GM23248 (cell line): ENCODE measurements at regions not wholly inside any gene's neighbourhood (a gene's known extent, or its start where the extent isn't known, plus 50 kb on each side); places are given as distances from the start of the nearest gene placed in this dataset.
"Not testable (repeated sequence)": the region's sequence is repeated elsewhere in the genome, so short reads cannot be mapped to it uniquely, and the experiment has no call there.

Experiments used
- EZH2 ChIP-seq: fragments of 200-600 bp; sonication (generic); IDR thresholded peaks from 2 replicates; pipeline ENCODE4 v1.6.1; 2018; ENCODE audit warnings: antibody characterized with exemption, mild to moderate bottlenecking; ENCODE audit not compliant: insufficient read depth, poor library complexity, severe bottlenecking
- EZH2phosphoT487 ChIP-seq: fragments of 200-600 bp; sonication (generic); IDR thresholded peaks from 2 replicates; pipeline ENCODE4 v1.6.1; 2018; ENCODE audit warnings: antibody characterized with exemption, moderate library complexity, mild to moderate bottlenecking, low read depth; ENCODE audit not compliant: insufficient read depth

DNA sequence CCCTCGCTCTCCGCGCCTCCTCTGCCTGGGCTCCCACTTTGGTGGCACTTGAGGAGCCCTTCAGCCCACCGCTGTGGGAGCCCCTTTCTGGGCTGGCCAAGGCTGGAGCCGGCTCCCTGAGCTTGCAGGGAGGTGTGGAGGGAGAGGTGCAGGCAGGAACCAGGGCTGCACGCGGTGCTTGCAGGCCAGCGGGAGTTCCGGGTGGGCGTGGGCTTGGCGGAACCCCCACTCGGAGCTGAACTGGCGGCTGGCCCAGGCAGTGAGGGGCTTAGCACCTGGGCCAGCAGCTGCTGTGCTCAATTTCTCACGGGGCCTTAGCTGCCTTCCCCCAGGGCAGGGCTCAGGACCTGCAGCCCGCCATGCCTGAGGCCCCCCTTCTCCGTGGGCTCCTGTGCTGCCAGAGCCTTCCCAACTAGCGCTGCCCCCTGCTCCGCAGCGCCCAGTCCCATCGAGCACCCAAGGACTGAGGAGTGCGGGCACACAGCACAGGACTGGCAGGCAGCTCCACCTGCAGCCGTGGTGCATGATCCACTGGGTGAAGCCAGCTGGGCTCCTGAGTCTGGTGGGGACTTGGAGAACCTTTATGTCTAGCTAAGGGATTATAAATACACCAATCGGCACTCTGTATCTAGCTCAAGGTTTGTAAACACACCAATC is 200.2 kb upstream of the RIMS1 start:
- TF ChIP-seq EZH2phosphoT487, EZH2: not testable (repeated sequence)
